ENCODE measurements at regions not wholly inside any gene's neighbourhood (a gene's known extent, or its start where the extent isn't known, plus 50 kb on each side); places are given as distances from the start of the nearest gene placed in this dataset.

GRCh38 chr4:23476515-23477090 is 413.2 kb downstream of the PPARGC1A start:
- intact Hi-C loops (cut with DNase I): no loop called here
- DNase-seq: no peak
- H3K27ac ChIP-seq: no peak overlapping the region
- no peak for TF ChIP-seq CTCF (IDR thresholded peaks at IDR 0.05)
- no peak for TF ChIP-seq POLR2A (IDR thresholded peaks at IDR 0.05)
- no peaks in the 10 kb centered on the region for H3K9me3 ChIP-seq (replicated peaks in 1 of 3)
- WGBS, 4 donors: 78 to 85% (median 81%) methylated on average over 1 of the region's 1 CpG
- H3K27me3 ChIP-seq: no peaks in the 10 kb centered on the region
- H3K4me3 ChIP-seq: no peak overlapping the region
- no peaks in the 10 kb centered on the region for H3K36me3 ChIP-seq (replicated peaks in 1 of 2)
- no peaks in the 10 kb centered on the region for H3K4me1 ChIP-seq (replicated peaks in 1 of 2)

- TF ChIP-seq CTCF (IDR thresholded peaks at IDR 0.05): no peak
- TF ChIP-seq POLR2A (IDR thresholded peaks at IDR 0.05): no peak
- no peaks in the 10 kb centered on the region for H3K4me1 ChIP-seq (replicated peaks in 1 of 2)
- H3K27ac ChIP-seq: no peak overlapping the region
- no peaks in the 10 kb centered on the region for H3K27me3 ChIP-seq
- DNase-seq: no peak
- no peaks in the 10 kb centered on the region for H3K9me3 ChIP-seq (replicated peaks in 1 of 3)
- no peaks in the 10 kb centered on the region for H3K36me3 ChIP-seq (replicated peaks in 1 of 2)
- no peak overlapping the region for H3K4me3 ChIP-seq
- intact Hi-C loops (cut with DNase I): no loop called here
Observed at GRCh38 chr4:23463071-23463470, 426.8 kb downstream of the PPARGC1A start.

- H3K4me3 ChIP-seq: no peak overlapping the region
- no peak overlapping the region for H3K27ac ChIP-seq
- DNase-seq: no peak
- H3K27me3 ChIP-seq: no peaks in the 10 kb centered on the region
- no peaks in the 10 kb centered on the region for H3K4me1 ChIP-seq (replicated peaks in 1 of 2)
- H3K9me3 ChIP-seq (replicated peaks in 1 of 3): no peaks in the 10 kb centered on the region
- intact Hi-C loops (cut with DNase I): no loop called here
- H3K36me3 ChIP-seq (replicated peaks in 1 of 2): no peaks in the 10 kb centered on the region
- 23 to 64% (median 56%) methylated on average over 1 of the region's 1 CpG for WGBS, 4 donors
- TF ChIP-seq POLR2A (IDR thresholded peaks at IDR 0.05) (no peak), CTCF (IDR thresholded peaks at IDR 0.05) (no peak)
Observed at GRCh38 chr4:23458054-23458453, 431.8 kb downstream of the PPARGC1A start.

GRCh38 chr4:23456864-23457263 is 433.0 kb downstream of the PPARGC1A start:
- TF ChIP-seq CTCF (IDR thresholded peaks at IDR 0.05) (no peak), POLR2A (IDR thresholded peaks at IDR 0.05) (no peak)
- Histone ChIP-seq H3K4me1 (replicated peaks in 1 of 2) (no peaks in the 10 kb centered on the region), H3K4me3 (no peak overlapping the region), H3K27ac (no peak overlapping the region), H3K36me3 (replicated peaks in 1 of 2) (no peaks in the 10 kb centered on the region), H3K27me3 (no peaks in the 10 kb centered on the region), H3K9me3 (replicated peaks in 1 of 3) (no peaks in the 10 kb centered on the region)
- intact Hi-C loops (cut with DNase I): no loop called here
- 82 to 89% (median 87%) methylated on average over 2 of the region's 2 CpGs for WGBS, 4 donors
- DNase-seq: no peak
